Panc1 (cell line): ENCODE measurements at regions not wholly inside any gene's neighbourhood (a gene's known extent, or its start where the extent isn't known, plus 50 kb on each side); places are given as distances from the start of the nearest gene placed in this dataset.

Experiments used
- ATAC-seq: fragments of 200-7000 bp; cut with Tn5 transposase; 2 replicates; pipeline ENCODE4 v1.9.1; 2020; ENCODE audit warnings: mild to moderate bottlenecking, moderate library complexity
- BruUV-seq: library from RNA; stranded (reverse); fragments of 400-500 nt; replicated peaks from 2 replicates; lab custom pipeline; 2021; lab: Mats Ljungman, UMichigan
- CTCF ChIA-PET: fragments of 300-600 bp; sonication (Branson Sonifier 250); formaldehyde crosslinking; loops from one replicate; lab custom pipeline; 2022; ENCODE audit warnings: antibody characterized with exemption; lab: Charles Lee
- POLR2A ChIA-PET: fragments of 300-600 bp; sonication (Branson Sonifier 250); formaldehyde crosslinking; loops from one replicate; lab custom pipeline; 2022; ENCODE audit warnings: antibody characterized with exemption; lab: Charles Lee
- DNase-seq: peaks from one replicate; pipeline ENCODE4 v3.0.0-alpha.2; 2010; ENCODE audit warnings: low read depth, low spot score
- H3K27ac ChIP-seq: 2 replicates; pipeline ENCODE4 v1.5.1; 2011; ENCODE audit warnings: mild to moderate bottlenecking, low read length, inconsistent platforms
- H3K27me3 ChIP-seq: fragments of 200-500 bp; sonication (Bioruptor generic); 2 replicates; pipeline ENCODE4 v1.6.0; 2014; ENCODE audit warnings: low read length, inconsistent platforms; ENCODE audit not compliant: control insufficient read depth, insufficient read depth
- H3K36me3 ChIP-seq: fragments of 200-500 bp; sonication (Bioruptor generic); 2 replicates; pipeline ENCODE4 v1.5.1; 2014; ENCODE audit warnings: inconsistent platforms, mild to moderate bottlenecking, low read length, moderate library complexity; ENCODE audit not compliant: control insufficient read depth, insufficient read depth
- H3K4me1 ChIP-seq: 2 replicates; pipeline ENCODE4 v1.5.1; 2011; ENCODE audit warnings: inconsistent platforms, mild to moderate bottlenecking, low read length, moderate library complexity; ENCODE audit not compliant: control insufficient read depth, insufficient read depth
- H3K4me3 ChIP-seq, 2 experiments: 2 replicates each; pipeline ENCODE4 v1.5.1; 2011 to 2012; ENCODE audit warnings: low read depth in 2 of 2, low read length in 2 of 2, mild to moderate bottlenecking in 2 of 2, inconsistent platforms in 1 of 2, moderate library complexity in 1 of 2
- H3K9me3 ChIP-seq: fragments of 200-500 bp; sonication (Bioruptor generic); 2 replicates; pipeline ENCODE4 v1.5.1; 2014; ENCODE audit warnings: low read depth, mild to moderate bottlenecking, inconsistent platforms, low read length, moderate library complexity; ENCODE audit not compliant: control insufficient read depth, insufficient read depth
- POLR2AphosphoS5 ChIP-seq: IDR thresholded peaks from 2 replicates; pipeline ENCODE4 v1.6.1; 2012; ENCODE audit warnings: mild to moderate bottlenecking, low read depth, low read length, moderate library complexity
- SIN3A ChIP-seq: IDR thresholded peaks from 2 replicates; pipeline ENCODE4 v1.6.1; 2012; ENCODE audit warnings: low read depth, mild to moderate bottlenecking, low read length, moderate library complexity, borderline replicate concordance; ENCODE audit not compliant: insufficient read depth
- TCF7L2 ChIP-seq: IDR thresholded peaks from 2 replicates; pipeline ENCODE4 v1.6.1; 2011; ENCODE audit warnings: mild to moderate bottlenecking, low read depth, low read length, inconsistent platforms
- in situ Hi-C: cut with HindIII; loops from 2 replicates; pipeline ENCODE4 v1.10.0; 2016; ENCODE audit warnings: low sequenced_read_pairs, low pct_unique_long_range_greater_than_20kb
- intact Hi-C: fragments of 100-400 bp; cut with micrococcal nuclease; formaldehyde crosslinking; loops from one replicate; pipeline ENCODE4 v1.10.0; 2022; ENCODE audit not compliant: unreplicated experiment
- TF ChIP-seq, protein P1 (sequence below), 2 experiments: IDR thresholded peaks; 2 replicates each; pipeline ENCODE4 v1.6.1; 2011 to 2012; ENCODE audit warnings: low read depth in 2 of 2, control low read depth in 1 of 2, low read length in 1 of 2, mild to moderate bottlenecking in 1 of 2, moderate library complexity in 1 of 2; ENCODE audit not compliant: insufficient read depth in 1 of 2
- TF ChIP-seq, protein P2 (sequence below): fragments of 450-650 bp; IDR thresholded peaks from 2 replicates; pipeline ENCODE4 v1.5.1; 2017; ENCODE audit warnings: mild to moderate bottlenecking

DNA sequence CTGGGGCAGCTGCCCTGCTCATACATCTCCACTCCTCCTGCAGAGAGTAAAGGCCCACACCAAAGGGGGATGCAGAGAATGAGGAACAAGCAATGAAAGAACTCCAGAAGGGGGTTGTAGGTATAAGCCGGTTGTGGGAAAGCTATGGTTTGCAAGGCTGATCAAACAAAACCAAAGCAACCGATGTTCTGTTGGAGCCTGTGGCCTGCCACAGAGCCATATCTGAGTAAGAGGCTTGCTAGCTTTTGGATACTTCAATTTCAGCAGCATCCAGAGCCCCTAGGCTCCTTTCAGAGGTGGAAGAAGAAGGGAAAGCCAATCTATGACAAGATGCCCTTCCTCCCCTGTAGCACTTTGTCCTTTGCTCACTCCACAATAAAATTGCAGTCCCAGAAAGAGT is 163.2 kb downstream of the RRAGC start:
- no peak for DNase-seq
- in situ Hi-C loops, result no loop called here
- CTCF ChIA-PET, result no interaction called here
- no peaks in the 10 kb centered on the region for H3K9me3 ChIP-seq
- POLR2A ChIA-PET, result no interaction called here
- H3K4me3 ChIP-seq, result no peak overlapping the region
- intact Hi-C loops, result no loop called here
- TF ChIP-seq POLR2AphosphoS5 (no peak), SIN3A (no peak), TCF7L2 (no peak)
- TF ChIP-seq, protein P1, sequence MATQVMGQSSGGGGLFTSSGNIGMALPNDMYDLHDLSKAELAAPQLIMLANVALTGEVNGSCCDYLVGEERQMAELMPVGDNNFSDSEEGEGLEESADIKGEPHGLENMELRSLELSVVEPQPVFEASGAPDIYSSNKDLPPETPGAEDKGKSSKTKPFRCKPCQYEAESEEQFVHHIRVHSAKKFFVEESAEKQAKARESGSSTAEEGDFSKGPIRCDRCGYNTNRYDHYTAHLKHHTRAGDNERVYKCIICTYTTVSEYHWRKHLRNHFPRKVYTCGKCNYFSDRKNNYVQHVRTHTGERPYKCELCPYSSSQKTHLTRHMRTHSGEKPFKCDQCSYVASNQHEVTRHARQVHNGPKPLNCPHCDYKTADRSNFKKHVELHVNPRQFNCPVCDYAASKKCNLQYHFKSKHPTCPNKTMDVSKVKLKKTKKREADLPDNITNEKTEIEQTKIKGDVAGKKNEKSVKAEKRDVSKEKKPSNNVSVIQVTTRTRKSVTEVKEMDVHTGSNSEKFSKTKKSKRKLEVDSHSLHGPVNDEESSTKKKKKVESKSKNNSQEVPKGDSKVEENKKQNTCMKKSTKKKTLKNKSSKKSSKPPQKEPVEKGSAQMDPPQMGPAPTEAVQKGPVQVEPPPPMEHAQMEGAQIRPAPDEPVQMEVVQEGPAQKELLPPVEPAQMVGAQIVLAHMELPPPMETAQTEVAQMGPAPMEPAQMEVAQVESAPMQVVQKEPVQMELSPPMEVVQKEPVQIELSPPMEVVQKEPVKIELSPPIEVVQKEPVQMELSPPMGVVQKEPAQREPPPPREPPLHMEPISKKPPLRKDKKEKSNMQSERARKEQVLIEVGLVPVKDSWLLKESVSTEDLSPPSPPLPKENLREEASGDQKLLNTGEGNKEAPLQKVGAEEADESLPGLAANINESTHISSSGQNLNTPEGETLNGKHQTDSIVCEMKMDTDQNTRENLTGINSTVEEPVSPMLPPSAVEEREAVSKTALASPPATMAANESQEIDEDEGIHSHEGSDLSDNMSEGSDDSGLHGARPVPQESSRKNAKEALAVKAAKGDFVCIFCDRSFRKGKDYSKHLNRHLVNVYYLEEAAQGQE (IDR thresholded peaks at IDR 0.05; ENCODE audit: insufficient read depth in 1 of 2, low read depth in 2 of 2, low read length in 1 of 2), result no peak
- TF ChIP-seq, protein P2, sequence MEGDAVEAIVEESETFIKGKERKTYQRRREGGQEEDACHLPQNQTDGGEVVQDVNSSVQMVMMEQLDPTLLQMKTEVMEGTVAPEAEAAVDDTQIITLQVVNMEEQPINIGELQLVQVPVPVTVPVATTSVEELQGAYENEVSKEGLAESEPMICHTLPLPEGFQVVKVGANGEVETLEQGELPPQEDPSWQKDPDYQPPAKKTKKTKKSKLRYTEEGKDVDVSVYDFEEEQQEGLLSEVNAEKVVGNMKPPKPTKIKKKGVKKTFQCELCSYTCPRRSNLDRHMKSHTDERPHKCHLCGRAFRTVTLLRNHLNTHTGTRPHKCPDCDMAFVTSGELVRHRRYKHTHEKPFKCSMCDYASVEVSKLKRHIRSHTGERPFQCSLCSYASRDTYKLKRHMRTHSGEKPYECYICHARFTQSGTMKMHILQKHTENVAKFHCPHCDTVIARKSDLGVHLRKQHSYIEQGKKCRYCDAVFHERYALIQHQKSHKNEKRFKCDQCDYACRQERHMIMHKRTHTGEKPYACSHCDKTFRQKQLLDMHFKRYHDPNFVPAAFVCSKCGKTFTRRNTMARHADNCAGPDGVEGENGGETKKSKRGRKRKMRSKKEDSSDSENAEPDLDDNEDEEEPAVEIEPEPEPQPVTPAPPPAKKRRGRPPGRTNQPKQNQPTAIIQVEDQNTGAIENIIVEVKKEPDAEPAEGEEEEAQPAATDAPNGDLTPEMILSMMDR, result no peak
- BruUV-seq, result no TSS peak
- H3K27me3 ChIP-seq, result no peaks in the 10 kb centered on the region; the same call in 1 of the 2 replicates
- no peaks in the 10 kb centered on the region for H3K36me3 ChIP-seq
- no peak overlapping the region for H3K27ac ChIP-seq
- no peak for ATAC-seq
- H3K4me1 ChIP-seq, result no peaks in the 10 kb centered on the region

DNA sequence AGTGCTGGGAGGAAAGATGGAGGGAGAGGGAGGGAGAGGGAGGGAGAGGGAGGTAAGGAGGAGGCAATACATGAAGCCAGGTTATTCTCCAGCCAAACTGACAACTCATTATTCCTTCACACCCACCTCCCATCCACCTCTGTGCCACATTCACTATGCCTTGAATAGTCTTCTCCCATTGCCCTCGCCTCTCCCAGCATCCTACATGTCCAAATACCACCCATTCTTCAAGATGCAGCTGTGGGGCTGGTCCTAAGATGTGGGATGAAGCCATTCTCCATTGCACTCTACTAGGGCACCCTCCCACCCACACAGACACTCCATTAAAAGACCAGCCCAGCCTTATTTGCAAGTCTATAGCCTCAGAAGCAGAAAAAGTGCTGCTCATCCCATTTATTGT is 165.8 kb downstream of the RRAGC start:
- no peak for ATAC-seq
- H3K36me3 ChIP-seq, result no peaks in the 10 kb centered on the region
- intact Hi-C loops (no loop called here), in situ Hi-C loops (no loop called here)
- no peak overlapping the region for H3K4me3 ChIP-seq
- peaks cover 10% of the 10 kb centered on the region for H3K27me3 ChIP-seq
- no peaks in the 10 kb centered on the region for H3K9me3 ChIP-seq
- CTCF ChIA-PET, result no interaction called here
- TF ChIP-seq SIN3A, result no peak
- TF ChIP-seq, protein P1 (IDR thresholded peaks at IDR 0.05; ENCODE audit: insufficient read depth in 1 of 2, low read depth in 2 of 2, low read length in 1 of 2), result no peak
- TF ChIP-seq, protein P2, result no peak
- TF ChIP-seq POLR2AphosphoS5, result no peak
- no peak for TF ChIP-seq TCF7L2
- POLR2A ChIA-PET, result no interaction called here
- H3K4me1 ChIP-seq, result no peaks in the 10 kb centered on the region
- no TSS peak for BruUV-seq
- DNase-seq, result no peak
- no peak overlapping the region for H3K27ac ChIP-seq
